ENCODE measurements at regions not wholly inside any gene's neighbourhood (a gene's known extent, or its start where the extent isn't known, plus 50 kb on each side); places are given as distances from the start of the nearest gene placed in this dataset.

- TF ChIP-seq EZH2 (IDR thresholded peaks at IDR 0.05) (no peak), POLR2AphosphoS5 (IDR thresholded peaks at IDR 0.05; ENCODE audit: borderline replicate concordance, low read depth, low read length) (no peak)
Measured at GRCh38 chr4:107392951-107393350, 327.1 kb downstream of the PAPSS1 start.

Measured in SK-N-MC (cell line).